CD4-positive, alpha-beta T cell (primary cell): ENCODE measurements at regions not wholly inside any gene's neighbourhood (a gene's known extent, or its start where the extent isn't known, plus 50 kb on each side); places are given as distances from the start of the nearest gene placed in this dataset.

Experiments
- ATAC-seq: fragments of 200-7000 bp; cut with Tn5 transposase; one replicate; pipeline ENCODE4 v1.10.0; 2022; ENCODE audit warnings: mild to moderate bottlenecking; ENCODE audit not compliant: poor library complexity
- CTCF ChIA-PET: fragments of 350-600 bp; sonication (Branson Sonifier 250); formaldehyde crosslinking; loops from one replicate; lab custom pipeline; 2021; ENCODE audit warnings: antibody characterized with exemption, inconsistent platforms; lab: Charles Lee
- POLR2A ChIA-PET: fragments of 350-600 bp; sonication (Branson Sonifier 250); formaldehyde crosslinking; loops from one replicate; lab custom pipeline; 2021; ENCODE audit warnings: antibody characterized with exemption, inconsistent platforms; lab: Charles Lee
- DNase-seq, 14 experiments: peaks; one replicate each; pipeline ENCODE4 v3.0.0-alpha.2; 2013 to 2020; ENCODE audit warnings: mixed read lengths in 2 of 14
- H3K27ac ChIP-seq, 2 donors: one replicate each; pipeline versions ENCODE4 v1.5.1 to v1.7.0; 2013; ENCODE audit warnings: low read length in 2 of 2, low read depth in 1 of 2, mild to moderate bottlenecking in 1 of 2
- H3K27me3 ChIP-seq, 2 experiments: 1 replicate in 1 of 2; 2 replicates in 1 of 2; pipeline versions ENCODE4 v1.6.1 to v1.7.0; 2013; ENCODE audit warnings: low read length in 2 of 2, control low read depth in 1 of 2, mild to moderate bottlenecking in 1 of 2, moderate library complexity in 1 of 2; ENCODE audit not compliant: insufficient read depth in 2 of 2, control insufficient read depth in 1 of 2
- H3K36me3 ChIP-seq: one replicate; pipeline ENCODE4 v1.6.1; 2013; ENCODE audit warnings: low read length, control low read depth; ENCODE audit not compliant: insufficient read depth
- H3K4me1 ChIP-seq: one replicate; pipeline ENCODE4 v1.6.1; 2013; ENCODE audit warnings: low read length, control low read depth; ENCODE audit not compliant: insufficient read depth
- H3K4me3 ChIP-seq: one replicate; pipeline ENCODE4 v1.5.1; 2013; ENCODE audit warnings: mild to moderate bottlenecking, low read length, moderate library complexity
- H3K9me3 ChIP-seq, 2 experiments: 1 replicate in 1 of 2; 2 replicates in 1 of 2; pipeline versions ENCODE4 v1.6.1 to v1.7.0; 2013; ENCODE audit warnings: low read length in 2 of 2, mild to moderate bottlenecking in 2 of 2, control low read depth in 1 of 2, moderate library complexity in 1 of 2; ENCODE audit not compliant: control insufficient read depth in 1 of 2, insufficient read depth in 1 of 2
- H3K27ac Mint-ChIP-seq: one replicate; pipeline ENCODE4 v1.8.0; 2020; ENCODE audit warnings: mixed read lengths
- H3K27me3 Mint-ChIP-seq: one replicate; pipeline ENCODE4 v1.8.0; 2021; ENCODE audit warnings: mixed read lengths
- H3K36me3 Mint-ChIP-seq: one replicate; pipeline ENCODE4 v1.8.0; 2021; ENCODE audit warnings: low read depth, mixed read lengths
- H3K4me1 Mint-ChIP-seq: one replicate; pipeline ENCODE4 v1.8.0; 2021; ENCODE audit warnings: low read depth, mixed read lengths
- H3K4me3 Mint-ChIP-seq: one replicate; pipeline ENCODE4 v1.8.0; 2020; ENCODE audit warnings: mild to moderate bottlenecking, mixed read lengths
- H3K9me3 Mint-ChIP-seq: one replicate; pipeline ENCODE4 v1.8.0; 2020; ENCODE audit warnings: mixed read lengths
- CTCF ChIP-seq: fragments of 200-600 bp; IDR thresholded peaks from one replicate; pipeline ENCODE4 v1.8.0; 2022; ENCODE audit warnings: antibody characterized with exemption, mild to moderate bottlenecking
- intact Hi-C, 2 experiments: fragments of 100-400 bp; cut with DNase I in 1 of 2; cut with micrococcal nuclease in 1 of 2; formaldehyde crosslinking; loops; one replicate each; pipeline versions ENCODE4 v1.15.1 to v1.9.0; 2023 to 2025; cut with DNase I, micrococcal nuclease

GRCh38 chr2:134029418-134029817 is 224.5 kb upstream of the MGAT5 start:
- no peak for TF ChIP-seq CTCF

GRCh38 chr2:134031539-134031938 is 222.3 kb upstream of the MGAT5 start:
- DNase-seq: no peak
- no peaks in the 10 kb centered on the region for H3K9me3 Mint-ChIP-seq
- peaks cover 19 to 29% of the 10 kb centered on the region in 2 experiments for H3K27me3 ChIP-seq
- H3K27me3 Mint-ChIP-seq: peaks cover 50% of the 10 kb centered on the region
- no peak overlapping the region for H3K4me3 Mint-ChIP-seq
- no peaks in the 10 kb centered on the region for H3K4me1 Mint-ChIP-seq
- H3K4me1 ChIP-seq: peaks cover 4% of the 10 kb centered on the region
- no peak overlapping the region for H3K27ac Mint-ChIP-seq
- no peaks in the 10 kb centered on the region for H3K36me3 Mint-ChIP-seq
- peaks cover 0 to 6% of the 10 kb centered on the region in 2 experiments for H3K9me3 ChIP-seq
- ChIA-PET CTCF (no interaction called here), POLR2A (no interaction called here)
- no peak for ATAC-seq
- H3K27ac ChIP-seq: no peak overlapping the region
- intact Hi-C loops: no loop called here
- TF ChIP-seq CTCF: no peak
- H3K4me3 ChIP-seq: no peak overlapping the region
- no peaks in the 10 kb centered on the region for H3K36me3 ChIP-seq

More at GRCh38 chr2:134029418-134029817, 224.5 kb upstream of the MGAT5 start:
- H3K36me3 ChIP-seq: no peaks in the 10 kb centered on the region
- Mint-ChIP-seq H3K9me3 (no peaks in the 10 kb centered on the region), H3K27me3 (peaks cover 50% of the 10 kb centered on the region), H3K36me3 (no peaks in the 10 kb centered on the region), H3K4me1 (no peaks in the 10 kb centered on the region), H3K27ac (no peak overlapping the region), H3K4me3 (no peak overlapping the region)
- H3K4me3 ChIP-seq: no peak overlapping the region
- H3K9me3 ChIP-seq: peaks cover 0 to 6% of the 10 kb centered on the region in 2 experiments
- H3K27me3 ChIP-seq: peaks cover 19 to 29% of the 10 kb centered on the region in 2 experiments
- ChIA-PET POLR2A (no interaction called here), CTCF (no interaction called here)
- H3K27ac ChIP-seq: no peak overlapping the region
- ATAC-seq: no peak
- intact Hi-C loops: no loop called here
- peaks cover 4% of the 10 kb centered on the region for H3K4me1 ChIP-seq
- DNase-seq: no peak

GRCh38 chr2:134035605-134036370 is 218.1 kb upstream of the MGAT5 start:
- Histone ChIP-seq H3K9me3 (peaks cover 0 to 4% of the 10 kb centered on the region in 2 experiments), H3K27ac (no peak overlapping the region), H3K4me1 (no peaks in the 10 kb centered on the region), H3K36me3 (no peaks in the 10 kb centered on the region), H3K27me3 (peaks cover 0 to 5% of the 10 kb centered on the region in 2 experiments), H3K4me3 (no peak overlapping the region)
- Mint-ChIP-seq H3K27ac (no peak overlapping the region), H3K9me3 (peaks cover 2% of the 10 kb centered on the region), H3K4me1 (no peaks in the 10 kb centered on the region), H3K36me3 (no peaks in the 10 kb centered on the region), H3K27me3 (peaks cover 47% of the 10 kb centered on the region), H3K4me3 (no peak overlapping the region)
- intact Hi-C loops: no loop called here
- TF ChIP-seq CTCF: no peak
- DNase-seq (no peak), ATAC-seq (no peak)
- ChIA-PET POLR2A (no interaction called here), CTCF (no interaction called here)
